Ovary (tissue), 3 donors: ENCODE measurements at regions not wholly inside any gene's neighbourhood (a gene's known extent, or its start where the extent isn't known, plus 50 kb on each side); places are given as distances from the start of the nearest gene placed in this dataset.

Source experiments
- CTCF ChIP-seq, 3 donors: fragments of 450-650 bp in 2 of 3; fragments of 200-600 bp in 1 of 3; IDR thresholded peaks; one replicate each; pipeline versions ENCODE4 v1.5.1 to v1.8.0; 2016 to 2022; ENCODE audit warnings: antibody characterized with exemption in 3 of 3, mild to moderate bottlenecking in 1 of 3
- EP300 ChIP-seq: sonication (generic); formaldehyde crosslinking; IDR thresholded peaks from one replicate; pipeline ENCODE4 v1.6.1; 2017; ENCODE audit warnings: antibody characterized with exemption
- POLR2A ChIP-seq: fragments of 450-650 bp; IDR thresholded peaks from one replicate; pipeline ENCODE4 v1.6.1; 2017; ENCODE audit warnings: antibody characterized with exemption, mild to moderate bottlenecking, moderate library complexity
- donor health status: DM: no; HTN: no; CAD: no.

- TF ChIP-seq CTCF (IDR thresholded peaks at IDR 0.05) (no peak), EP300 (no peak), POLR2A (no peak)
Observed at GRCh38 chr15:36152936-36153335, 426.5 kb upstream of the CDIN1 start.
